ENCODE measurements at regions not wholly inside any gene's neighbourhood (a gene's known extent, or its start where the extent isn't known, plus 50 kb on each side); places are given as distances from the start of the nearest gene placed in this dataset.
A peak's percentile ranks its signal among the peaks of the same experiment; 100 is the strongest.

DNA sequence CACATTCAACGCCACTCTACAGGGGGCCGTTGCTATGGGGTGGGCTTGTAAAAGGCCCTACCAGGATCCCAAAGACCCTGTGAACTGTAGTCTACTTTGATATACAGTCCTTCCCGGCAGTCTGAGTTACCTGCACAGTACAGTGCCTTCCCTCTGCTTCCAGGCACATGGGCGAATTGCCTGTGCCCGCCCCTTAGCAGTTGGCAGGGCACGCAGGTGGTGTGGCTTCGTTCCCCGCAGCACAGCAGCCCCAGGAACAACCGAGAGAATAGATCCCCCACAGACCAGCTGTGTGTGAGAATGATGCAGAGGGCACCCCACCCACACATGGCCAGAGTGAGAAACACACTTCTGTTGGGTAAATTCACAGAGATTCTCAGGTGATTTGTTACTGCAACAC lies 60.6 kb downstream of the MRPL57 start:
- Histone ChIP-seq H2AFZ (ENCODE audit: low read depth, low read length) (no peak overlapping the region), H3K4me1 (ENCODE audit: insufficient read depth, low read length) (no peaks in the 10 kb centered on the region), H3K36me3 (ENCODE audit: insufficient read depth, low read length) (no peaks in the 10 kb centered on the region), H3K27me3 (ENCODE audit: insufficient read depth, low read length) (peaks cover 2% of the 10 kb centered on the region), H3K4me3 (ENCODE audit: insufficient read depth, low read depth, low read length) (no peak overlapping the region), H3K4me2 (ENCODE audit: low read length) (no peak overlapping the region), H3K9ac (ENCODE audit: low read length) (no peak overlapping the region), H3K79me2 (ENCODE audit: insufficient read depth, low read length) (no peaks in the 10 kb centered on the region), H3K9me3 (ENCODE audit: insufficient read depth, low read depth, low read length) (no peaks in the 10 kb centered on the region), H4K20me1 (ENCODE audit: insufficient read depth, low read length) (no peaks in the 10 kb centered on the region), H3K27ac (ENCODE audit: low read depth, low read length) (no peak overlapping the region)
- DNase-seq (ENCODE audit: low read depth) (no peak), FAIRE-seq (no peak)
- no peaks in the 10 kb centered on the region for H3K36me3 Mint-ChIP-seq (ENCODE audit: low read depth, unreplicated experiment)
- H3K27me3 Mint-ChIP-seq (ENCODE audit: low read depth, unreplicated experiment): no peaks in the 10 kb centered on the region
- no peak overlapping the region for H3K27ac Mint-ChIP-seq (ENCODE audit: unreplicated experiment)
- no peak for TF ChIP-seq EZH2 (IDR thresholded peaks at IDR 0.05; ENCODE audit: insufficient read depth, low read length)
- TF ChIP-seq, protein P1, sequence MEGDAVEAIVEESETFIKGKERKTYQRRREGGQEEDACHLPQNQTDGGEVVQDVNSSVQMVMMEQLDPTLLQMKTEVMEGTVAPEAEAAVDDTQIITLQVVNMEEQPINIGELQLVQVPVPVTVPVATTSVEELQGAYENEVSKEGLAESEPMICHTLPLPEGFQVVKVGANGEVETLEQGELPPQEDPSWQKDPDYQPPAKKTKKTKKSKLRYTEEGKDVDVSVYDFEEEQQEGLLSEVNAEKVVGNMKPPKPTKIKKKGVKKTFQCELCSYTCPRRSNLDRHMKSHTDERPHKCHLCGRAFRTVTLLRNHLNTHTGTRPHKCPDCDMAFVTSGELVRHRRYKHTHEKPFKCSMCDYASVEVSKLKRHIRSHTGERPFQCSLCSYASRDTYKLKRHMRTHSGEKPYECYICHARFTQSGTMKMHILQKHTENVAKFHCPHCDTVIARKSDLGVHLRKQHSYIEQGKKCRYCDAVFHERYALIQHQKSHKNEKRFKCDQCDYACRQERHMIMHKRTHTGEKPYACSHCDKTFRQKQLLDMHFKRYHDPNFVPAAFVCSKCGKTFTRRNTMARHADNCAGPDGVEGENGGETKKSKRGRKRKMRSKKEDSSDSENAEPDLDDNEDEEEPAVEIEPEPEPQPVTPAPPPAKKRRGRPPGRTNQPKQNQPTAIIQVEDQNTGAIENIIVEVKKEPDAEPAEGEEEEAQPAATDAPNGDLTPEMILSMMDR (IDR thresholded peaks at IDR 0.05; ENCODE audit: insufficient read depth, low read depth, low read length): no peak
- H3K9me3 Mint-ChIP-seq (ENCODE audit: unreplicated experiment): no peaks in the 10 kb centered on the region
- H3K4me1 Mint-ChIP-seq (ENCODE audit: low read depth, unreplicated experiment): no peaks in the 10 kb centered on the region
- H3K4me3 Mint-ChIP-seq (ENCODE audit: unreplicated experiment): no peak overlapping the region

DNA sequence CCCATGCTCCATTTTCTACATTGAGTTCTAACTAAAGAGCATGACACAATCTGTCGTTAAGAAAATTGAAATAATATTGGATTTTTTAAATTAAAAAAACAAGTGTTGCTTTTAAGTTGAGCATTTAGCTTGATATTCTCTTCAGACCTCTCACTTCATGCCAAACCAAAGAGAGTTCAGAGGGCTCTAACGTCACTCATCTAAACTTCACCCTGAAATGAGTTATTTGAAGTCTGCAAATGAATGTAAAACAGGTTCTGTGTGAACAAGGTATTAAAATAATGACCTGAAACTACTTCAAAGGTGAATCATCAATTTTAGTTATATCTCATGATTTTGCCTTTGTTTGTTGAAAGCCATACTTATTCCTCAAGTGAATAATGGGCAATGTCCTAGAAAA lies 61.8 kb downstream of the MRPL57 start:
- H3K27ac ChIP-seq (ENCODE audit: low read depth, low read length): no peak overlapping the region
- Mint-ChIP-seq H3K4me1 (ENCODE audit: low read depth, unreplicated experiment) (no peaks in the 10 kb centered on the region), H3K4me3 (ENCODE audit: unreplicated experiment) (no peak overlapping the region), H3K27ac (ENCODE audit: unreplicated experiment) (no peak overlapping the region), H3K9me3 (ENCODE audit: unreplicated experiment) (peaks cover 3% of the 10 kb centered on the region), H3K36me3 (ENCODE audit: low read depth, unreplicated experiment) (no peaks in the 10 kb centered on the region), H3K27me3 (ENCODE audit: low read depth, unreplicated experiment) (no peaks in the 10 kb centered on the region)
- no peak overlapping the region for H2AFZ ChIP-seq (ENCODE audit: low read depth, low read length)
- no peak for DNase-seq (ENCODE audit: low read depth)
- H3K27me3 ChIP-seq (ENCODE audit: insufficient read depth, low read length): no peaks in the 10 kb centered on the region
- no peak overlapping the region for H3K9ac ChIP-seq (ENCODE audit: low read length)
- H3K9me3 ChIP-seq (ENCODE audit: insufficient read depth, low read depth, low read length): no peaks in the 10 kb centered on the region
- no peak for TF ChIP-seq EZH2 (IDR thresholded peaks at IDR 0.05; ENCODE audit: insufficient read depth, low read length)
- TF ChIP-seq, protein P1 (IDR thresholded peaks at IDR 0.05; ENCODE audit: insufficient read depth, low read depth, low read length): no peak
- H3K4me3 ChIP-seq (ENCODE audit: insufficient read depth, low read depth, low read length): no peak overlapping the region
- H4K20me1 ChIP-seq (ENCODE audit: insufficient read depth, low read length): no peaks in the 10 kb centered on the region
- H3K4me2 ChIP-seq (ENCODE audit: low read length): no peak overlapping the region
- no peaks in the 10 kb centered on the region for H3K36me3 ChIP-seq (ENCODE audit: insufficient read depth, low read length)
- no peaks in the 10 kb centered on the region for H3K79me2 ChIP-seq (ENCODE audit: insufficient read depth, low read length)
- H3K4me1 ChIP-seq (ENCODE audit: insufficient read depth, low read length): no peaks in the 10 kb centered on the region
- no peak for FAIRE-seq

DNA sequence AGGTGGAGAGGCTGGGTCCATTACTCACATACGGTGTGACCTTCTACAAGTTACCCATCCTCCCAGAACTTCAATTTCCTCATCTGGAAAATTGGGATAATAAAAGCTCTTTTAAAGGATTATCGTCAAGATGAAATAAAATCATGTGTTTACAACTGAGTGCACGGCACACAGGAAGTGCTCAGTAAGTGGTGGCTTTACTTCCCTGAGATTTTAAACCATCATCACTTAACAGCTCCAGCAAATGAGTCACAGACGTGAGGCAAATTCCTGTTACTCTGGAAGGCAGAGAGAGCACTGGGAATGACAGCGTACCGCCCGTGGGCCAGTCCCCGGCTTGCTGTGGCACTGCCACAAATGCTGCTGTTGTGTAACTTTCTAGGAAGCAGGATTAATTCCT lies 64.1 kb downstream of the MRPL57 start:
- H3K4me1 Mint-ChIP-seq (ENCODE audit: low read depth, unreplicated experiment): no peaks in the 10 kb centered on the region
- H3K4me1 ChIP-seq (ENCODE audit: insufficient read depth, low read length): no peaks in the 10 kb centered on the region
- peak; percentile 48 for DNase-seq (ENCODE audit: low read depth)
- H3K9me3 ChIP-seq (ENCODE audit: insufficient read depth, low read depth, low read length): no peaks in the 10 kb centered on the region
- no peaks in the 10 kb centered on the region for H3K36me3 Mint-ChIP-seq (ENCODE audit: low read depth, unreplicated experiment)
- no peak for TF ChIP-seq EZH2 (IDR thresholded peaks at IDR 0.05; ENCODE audit: insufficient read depth, low read length)
- TF ChIP-seq, protein P1 (IDR thresholded peaks at IDR 0.05; ENCODE audit: insufficient read depth, low read depth, low read length): no peak
- H3K9me3 Mint-ChIP-seq (ENCODE audit: unreplicated experiment): peaks cover 3% of the 10 kb centered on the region
- H2AFZ ChIP-seq (ENCODE audit: low read depth, low read length): peak overlapping the region; percentile 34
- H4K20me1 ChIP-seq (ENCODE audit: insufficient read depth, low read length): no peaks in the 10 kb centered on the region
- H3K36me3 ChIP-seq (ENCODE audit: insufficient read depth, low read length): no peaks in the 10 kb centered on the region
- H3K9ac ChIP-seq (ENCODE audit: low read length): no peak overlapping the region
- no peaks in the 10 kb centered on the region for H3K27me3 ChIP-seq (ENCODE audit: insufficient read depth, low read length)
- no peak overlapping the region for H3K27ac Mint-ChIP-seq (ENCODE audit: unreplicated experiment)
- H3K27me3 Mint-ChIP-seq (ENCODE audit: low read depth, unreplicated experiment): peaks cover 2% of the 10 kb centered on the region
- no peak for FAIRE-seq
- no peak overlapping the region for H3K4me3 ChIP-seq (ENCODE audit: insufficient read depth, low read depth, low read length)
- H3K27ac ChIP-seq (ENCODE audit: low read depth, low read length): no peak overlapping the region
- H3K4me3 Mint-ChIP-seq (ENCODE audit: unreplicated experiment): no peak overlapping the region
- no peaks in the 10 kb centered on the region for H3K79me2 ChIP-seq (ENCODE audit: insufficient read depth, low read length)
- peak overlapping the region; percentile 51 for H3K4me2 ChIP-seq (ENCODE audit: low read length)
